ENCODE measurements at regions not wholly inside any gene's neighbourhood (a gene's known extent, or its start where the extent isn't known, plus 50 kb on each side); places are given as distances from the start of the nearest gene placed in this dataset.

- Histone ChIP-seq H3K27me3 (no peaks in the 10 kb centered on the region), H3K4me1 (no peaks in the 10 kb centered on the region), H3K9me3 (no peaks in the 10 kb centered on the region), H3K4me3 (ENCODE audit: low read depth, low read length) (no peak overlapping the region), H3K36me3 (no peaks in the 10 kb centered on the region)
- DNase-seq, result no peak
- TF ChIP-seq CTCF (IDR thresholded peaks at IDR 0.05; ENCODE audit: low read depth, low read length), result no peak
Observed at GRCh38 chr7:47032536-47032908, 549.4 kb downstream of the TNS3 start.

- no peaks in the 10 kb centered on the region for H3K27me3 ChIP-seq
- H3K36me3 ChIP-seq, result no peaks in the 10 kb centered on the region
- H3K4me1 ChIP-seq, result no peaks in the 10 kb centered on the region
- no peak for TF ChIP-seq CTCF (IDR thresholded peaks at IDR 0.05; ENCODE audit: low read depth, low read length)
- no peak for DNase-seq
- no peaks in the 10 kb centered on the region for H3K9me3 ChIP-seq
- H3K4me3 ChIP-seq (ENCODE audit: low read depth, low read length), result no peak overlapping the region
Observed at GRCh38 chr7:47031786-47032535, 550.0 kb downstream of the TNS3 start.

GRCh38 chr7:47028284-47028683 lies 553.6 kb downstream of the TNS3 start:
- Histone ChIP-seq H3K36me3 (no peaks in the 10 kb centered on the region), H3K27me3 (no peaks in the 10 kb centered on the region), H3K4me3 (ENCODE audit: low read depth, low read length) (no peak overlapping the region), H3K4me1 (no peaks in the 10 kb centered on the region), H3K9me3 (no peaks in the 10 kb centered on the region)
- TF ChIP-seq CTCF (IDR thresholded peaks at IDR 0.05; ENCODE audit: low read depth, low read length), result no peak
- DNase-seq, result no peak

- H3K4me1 ChIP-seq, result no peaks in the 10 kb centered on the region
- TF ChIP-seq CTCF (IDR thresholded peaks at IDR 0.05; ENCODE audit: low read depth, low read length), result no peak
- DNase-seq, result no peak
- no peaks in the 10 kb centered on the region for H3K9me3 ChIP-seq
- no peaks in the 10 kb centered on the region for H3K36me3 ChIP-seq
- no peak overlapping the region for H3K4me3 ChIP-seq (ENCODE audit: low read depth, low read length)
- H3K27me3 ChIP-seq, result no peaks in the 10 kb centered on the region
Observed at GRCh38 chr7:47027695-47028240, 554.1 kb downstream of the TNS3 start.

- no peaks in the 10 kb centered on the region for H3K36me3 ChIP-seq
- no peaks in the 10 kb centered on the region for H3K4me1 ChIP-seq
- no peaks in the 10 kb centered on the region for H3K27me3 ChIP-seq
- H3K9me3 ChIP-seq, result no peaks in the 10 kb centered on the region
- H3K4me3 ChIP-seq (ENCODE audit: low read depth, low read length), result no peak overlapping the region
- no peak for DNase-seq
- no peak for TF ChIP-seq CTCF (IDR thresholded peaks at IDR 0.05; ENCODE audit: low read depth, low read length)
Observed at GRCh38 chr7:47026780-47027361, 555.0 kb downstream of the TNS3 start.

GRCh38 chr7:47024991-47025390 lies 556.9 kb downstream of the TNS3 start:
- no peaks in the 10 kb centered on the region for H3K9me3 ChIP-seq
- H3K36me3 ChIP-seq, result no peaks in the 10 kb centered on the region
- no peak for TF ChIP-seq CTCF (IDR thresholded peaks at IDR 0.05; ENCODE audit: low read depth, low read length)
- no peaks in the 10 kb centered on the region for H3K27me3 ChIP-seq
- H3K4me3 ChIP-seq (ENCODE audit: low read depth, low read length), result no peak overlapping the region
- H3K4me1 ChIP-seq, result no peaks in the 10 kb centered on the region
- no peak for DNase-seq

All from BE2C (cell line).